ENCODE measurements at regions not wholly inside any gene's neighbourhood (a gene's known extent, or its start where the extent isn't known, plus 50 kb on each side); places are given as distances from the start of the nearest gene placed in this dataset.

DNA sequence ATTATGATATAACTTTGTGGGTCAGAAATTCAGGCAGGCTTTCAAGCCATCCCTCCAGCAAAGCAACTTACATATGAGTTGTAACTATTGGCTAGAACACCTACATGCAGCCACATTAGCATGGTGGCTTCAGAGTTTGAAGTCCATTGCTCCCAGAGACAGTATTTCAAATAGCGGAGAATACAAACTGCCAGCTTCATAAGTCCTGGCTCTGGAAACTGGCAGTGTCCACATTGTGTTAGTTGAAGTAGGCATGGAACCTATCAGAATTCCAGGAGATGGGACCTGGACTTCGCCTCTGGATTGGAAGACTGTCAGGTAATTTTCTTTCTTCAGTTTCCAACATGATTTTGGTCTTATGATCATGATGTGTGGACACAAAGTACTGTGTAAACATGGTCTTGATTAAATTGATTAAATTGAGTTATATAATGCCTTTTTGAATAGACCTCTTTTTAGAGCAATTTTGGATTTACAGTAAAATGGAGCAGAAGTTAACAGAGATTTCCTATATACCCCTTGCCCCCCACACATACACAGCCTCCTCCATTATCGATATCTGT lies 209.9 kb upstream of the NAV2 start:
- H3K4me3 ChIP-seq (ENCODE audit: low read depth, low read length): no peak overlapping the region
- no peak for DNase-seq (ENCODE audit: low read depth)

DNA sequence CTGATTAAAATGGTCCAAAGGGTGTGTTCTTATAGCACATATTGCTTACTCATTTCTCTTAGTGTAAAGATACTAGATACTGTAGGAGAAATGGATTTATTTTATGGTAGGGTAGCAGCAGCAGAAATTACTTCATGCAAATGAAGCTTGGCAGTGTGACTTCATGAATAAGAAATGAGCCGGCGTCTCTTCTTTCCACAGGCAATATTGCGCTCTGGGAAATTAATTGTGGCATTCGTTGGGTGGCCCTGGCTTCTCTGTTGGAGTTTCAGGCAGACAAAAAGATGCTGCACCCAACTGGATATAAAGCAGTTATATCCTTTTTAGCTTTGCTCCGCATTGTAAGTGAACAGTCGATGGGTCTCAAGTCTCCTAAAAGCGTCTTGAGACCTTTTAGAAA lies 211.0 kb upstream of the NAV2 start:
- H3K4me3 ChIP-seq (ENCODE audit: low read depth, low read length): no peak overlapping the region
- no peak for DNase-seq (ENCODE audit: low read depth)

DNA sequence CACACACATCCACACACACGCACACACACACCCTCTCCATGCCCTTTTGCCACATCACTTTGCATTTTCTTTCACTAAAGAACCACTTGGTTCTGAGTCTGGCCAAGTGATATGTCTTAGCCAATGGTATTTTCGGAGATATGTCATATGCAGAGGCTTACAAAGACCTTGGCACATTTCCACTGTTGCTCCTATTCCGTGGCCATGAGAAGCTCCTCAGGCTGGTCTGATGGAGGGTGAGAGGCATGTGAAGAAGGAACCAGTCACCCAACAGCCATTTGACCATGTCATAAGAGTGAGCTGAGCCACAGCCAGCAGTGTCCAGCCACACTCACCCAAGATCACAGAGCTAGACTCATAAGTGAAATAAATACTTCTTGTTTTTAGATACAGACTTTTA lies 212.6 kb upstream of the NAV2 start:
- DNase-seq (ENCODE audit: low read depth): no peak
- no peak overlapping the region for H3K4me3 ChIP-seq (ENCODE audit: low read depth, low read length)

DNA sequence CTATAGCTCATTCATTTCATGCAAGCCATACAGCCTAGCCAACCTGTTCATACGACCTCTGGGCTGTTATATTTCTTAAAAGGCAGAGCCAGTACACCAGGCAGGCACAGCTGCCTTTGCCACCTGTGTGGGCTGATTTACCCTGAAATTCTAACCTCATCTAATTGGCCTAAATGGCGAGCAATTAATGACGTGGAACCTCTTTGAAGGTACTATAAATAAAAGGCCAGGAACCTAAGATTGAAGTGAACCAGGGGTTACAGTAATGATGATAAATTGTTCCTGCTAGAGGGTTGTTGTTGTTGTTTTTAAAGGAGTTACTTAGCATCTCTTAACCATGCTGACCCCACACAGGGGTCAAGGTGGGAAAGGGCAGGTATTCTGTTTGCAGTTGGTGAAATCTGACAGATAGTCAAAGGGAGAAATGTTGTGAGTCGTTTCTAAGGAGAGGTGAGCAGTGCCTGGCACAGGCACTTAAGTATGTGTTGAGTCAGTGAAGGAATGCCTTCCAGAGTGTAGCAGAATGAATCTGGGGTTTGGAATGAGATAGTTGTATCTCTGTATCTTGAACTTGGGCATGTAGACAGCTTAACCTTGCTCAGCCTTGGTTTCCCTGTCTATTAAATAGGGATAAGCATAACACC lies 213.5 kb upstream of the NAV2 start:
- no peak overlapping the region for H3K4me3 ChIP-seq (ENCODE audit: low read depth, low read length)
- no peak for DNase-seq (ENCODE audit: low read depth)

DNA sequence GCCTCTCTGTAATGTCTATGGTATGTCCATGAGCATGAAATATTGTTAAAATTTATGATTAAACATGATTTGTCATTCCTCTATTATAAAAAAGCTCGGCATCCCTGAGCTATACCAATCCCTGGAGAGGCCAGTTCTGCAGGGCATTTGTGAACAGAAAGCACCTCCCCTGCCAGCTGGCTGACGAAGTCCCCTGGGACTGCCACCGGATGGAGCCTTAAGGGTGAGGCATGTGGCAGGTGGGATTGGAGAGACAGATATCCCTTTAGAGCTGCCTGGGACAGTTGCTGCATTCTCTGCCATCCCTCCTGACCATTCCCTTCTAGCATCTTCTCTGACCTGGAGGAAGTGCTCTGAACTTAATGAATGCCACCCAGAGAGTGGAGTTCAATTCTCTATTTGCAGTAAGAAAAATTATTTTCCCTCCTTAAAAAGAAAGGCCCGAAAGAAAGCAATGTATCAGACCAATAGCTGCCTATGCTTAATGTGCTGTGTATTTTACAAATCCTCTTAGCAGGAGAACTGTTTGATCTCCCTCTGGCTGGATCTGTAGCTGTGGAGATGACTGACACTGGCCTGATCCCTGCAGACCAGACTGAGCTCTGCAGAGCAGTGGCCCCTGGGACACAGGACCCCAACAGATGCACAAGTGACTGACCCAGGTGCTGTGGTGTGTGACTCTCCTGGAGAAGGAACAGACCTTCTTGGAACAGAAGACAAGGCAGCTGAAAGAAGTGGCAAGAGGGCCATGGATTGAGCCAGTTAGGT lies 219.0 kb upstream of the NAV2 start:
- DNase-seq (ENCODE audit: low read depth): no peak
- no peak overlapping the region for H3K4me3 ChIP-seq (ENCODE audit: low read depth, low read length)

DNA sequence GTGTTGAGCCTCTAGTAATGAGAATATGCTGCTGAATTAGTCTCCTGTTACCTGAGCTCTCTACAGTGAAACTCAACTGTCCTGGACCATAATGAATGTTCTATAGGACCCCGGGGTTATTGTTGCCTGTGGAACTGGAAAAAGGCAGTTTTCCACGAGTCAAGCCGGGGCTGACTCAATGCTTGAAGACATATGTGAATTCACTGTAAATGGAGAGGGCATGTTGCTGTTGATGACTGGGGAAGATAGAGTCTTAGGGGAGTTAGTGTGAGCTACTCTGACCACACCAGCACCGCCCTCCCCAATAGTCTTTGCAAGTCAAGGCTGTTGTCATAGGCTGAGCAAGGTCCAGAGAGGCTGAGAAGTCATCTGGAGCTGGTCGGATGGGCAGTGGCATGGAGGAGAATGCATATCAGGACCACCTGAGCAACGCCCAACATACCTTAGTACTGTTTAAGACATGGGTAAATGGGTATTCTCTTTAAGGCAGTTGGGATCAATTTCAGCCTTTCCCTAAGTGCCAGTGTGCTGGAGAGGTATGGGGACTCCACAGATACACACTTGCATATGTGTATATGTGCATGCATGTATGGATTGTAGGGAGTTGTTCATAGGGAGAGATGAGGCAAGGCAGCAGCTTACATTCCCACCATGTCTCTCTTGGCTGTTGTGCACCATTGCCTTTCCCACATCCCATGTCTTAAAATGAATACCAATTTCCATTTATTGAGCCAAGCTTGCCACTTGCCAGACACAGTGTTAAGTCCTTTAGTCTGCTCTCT lies 230.1 kb upstream of the NAV2 start:
- no peak overlapping the region for H3K4me3 ChIP-seq (ENCODE audit: low read depth, low read length)
- no peak for DNase-seq (ENCODE audit: low read depth)

DNA sequence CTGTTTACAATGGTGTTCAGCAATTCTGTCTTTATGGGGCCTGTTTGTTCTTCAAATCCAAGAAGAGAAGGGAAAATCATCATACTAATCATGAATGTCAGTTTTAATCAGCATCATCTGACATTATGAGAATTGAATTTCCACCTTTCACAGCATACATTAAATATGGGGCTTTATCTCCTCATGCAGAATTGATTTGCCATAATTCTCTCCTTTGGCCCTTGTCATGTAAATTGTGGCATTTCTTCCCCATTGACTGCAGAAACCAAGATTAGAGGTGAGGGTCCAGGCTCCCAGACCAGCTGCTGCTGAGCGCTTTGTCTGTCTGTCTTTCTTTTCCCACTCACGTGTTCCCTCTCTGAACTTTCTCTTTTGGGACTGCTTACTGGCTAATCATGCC lies 232.1 kb upstream of the NAV2 start:
- no peak for DNase-seq (ENCODE audit: low read depth)
- no peak overlapping the region for H3K4me3 ChIP-seq (ENCODE audit: low read depth, low read length)

DNA sequence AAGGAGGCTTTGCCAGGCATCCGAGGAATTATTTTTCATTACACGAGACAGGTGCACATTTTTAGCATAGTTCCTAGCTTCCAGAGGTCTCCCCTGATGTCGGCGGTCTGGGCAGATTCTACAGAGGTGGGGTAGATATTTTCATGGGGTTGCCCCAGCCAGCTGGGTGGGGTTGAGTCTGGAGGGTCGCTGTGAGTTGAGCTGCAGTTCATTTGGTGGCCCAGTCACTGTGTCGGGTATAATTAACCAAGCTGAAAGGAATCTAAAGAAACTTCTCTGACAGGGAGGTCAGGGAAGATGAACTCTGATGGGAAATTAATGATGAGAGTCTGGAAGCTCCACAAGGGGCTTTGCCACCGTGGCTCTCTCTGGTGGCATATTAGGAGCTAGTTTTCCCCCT lies 233.7 kb upstream of the NAV2 start:
- DNase-seq (ENCODE audit: low read depth): no peak
- H3K4me3 ChIP-seq (ENCODE audit: low read depth, low read length): no peak overlapping the region

DNA sequence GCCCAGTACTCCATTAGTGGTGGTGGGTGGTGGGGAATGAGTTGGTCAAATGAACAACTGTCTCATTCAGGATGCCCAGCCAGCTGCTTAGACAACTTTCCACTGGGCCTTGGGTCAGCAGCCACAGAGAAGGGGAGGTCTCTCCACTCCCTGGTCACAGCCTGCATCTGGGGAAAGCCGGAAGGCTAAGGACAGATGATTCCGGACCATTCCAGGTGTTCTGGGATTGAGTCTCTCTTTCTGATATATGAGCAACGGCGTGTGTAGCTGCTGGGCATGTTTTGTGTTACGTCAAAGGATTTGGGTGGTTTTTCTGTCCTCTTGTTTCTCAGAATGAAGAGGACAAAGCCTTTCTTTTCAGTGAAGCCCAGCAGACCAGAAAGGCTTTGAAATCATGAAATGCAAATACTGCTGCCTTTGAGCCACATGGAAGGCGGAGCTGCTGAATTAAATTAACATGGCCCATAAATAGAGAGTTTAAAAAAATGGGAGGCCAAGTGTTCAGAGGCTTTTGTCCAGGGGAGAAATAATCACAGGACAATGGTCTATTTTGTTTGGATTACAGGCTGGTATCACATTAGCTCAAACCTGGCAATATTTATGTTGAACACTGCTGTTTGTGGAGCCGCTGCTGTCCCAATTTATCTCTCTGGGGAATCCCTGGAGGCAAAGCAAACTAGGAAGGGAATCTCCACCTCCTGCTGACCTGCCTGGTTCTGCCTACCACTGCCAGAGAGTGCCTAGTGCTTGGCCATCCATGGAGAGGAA lies 234.4 kb upstream of the E2F8 start:
- no peak overlapping the region for H3K4me3 ChIP-seq (ENCODE audit: low read depth, low read length)
- no peak for DNase-seq (ENCODE audit: low read depth)

DNA sequence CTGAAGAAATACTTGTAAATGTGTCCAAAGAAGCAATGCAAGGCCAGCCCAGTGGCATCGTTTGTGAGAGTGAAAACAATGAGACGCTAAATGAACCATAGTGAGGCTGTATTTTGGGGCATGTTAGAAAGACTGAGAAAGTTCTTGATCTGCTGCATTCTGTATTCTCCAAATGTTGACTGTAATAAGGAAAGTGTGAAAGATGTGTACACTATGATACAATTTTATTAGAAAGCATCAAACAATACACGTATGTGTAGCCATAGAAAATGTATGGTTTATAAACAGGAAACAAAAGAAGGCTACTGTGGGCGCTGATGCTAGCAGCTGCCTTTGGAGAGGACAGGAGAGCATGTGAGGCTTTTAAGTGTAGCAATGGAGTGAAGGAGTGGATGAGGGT lies 233.5 kb upstream of the E2F8 start:
- no peak overlapping the region for H3K4me3 ChIP-seq (ENCODE audit: low read depth, low read length)
- DNase-seq (ENCODE audit: low read depth): no peak

DNA sequence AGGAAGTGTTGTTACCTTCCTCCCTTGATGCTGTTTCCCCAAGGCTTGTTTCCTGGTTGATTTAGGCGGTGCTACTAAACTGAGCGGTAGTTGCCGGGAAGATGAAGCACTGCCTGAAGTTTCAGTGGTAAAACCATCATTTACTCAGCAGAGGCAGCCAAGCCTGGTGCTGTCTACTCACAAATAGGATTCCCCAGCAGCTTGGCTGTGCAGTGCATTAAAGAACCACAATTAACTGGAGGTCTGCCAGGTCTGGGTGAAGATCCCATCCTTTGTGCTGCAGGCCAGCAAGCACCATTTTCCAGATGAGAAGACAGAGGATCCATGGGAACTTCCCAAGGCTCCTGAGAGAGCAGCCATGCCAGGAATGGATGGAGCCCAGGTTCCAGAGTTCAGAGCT lies 231.9 kb upstream of the E2F8 start:
- no peak overlapping the region for H3K4me3 ChIP-seq (ENCODE audit: low read depth, low read length)
- no peak for DNase-seq (ENCODE audit: low read depth)

DNA sequence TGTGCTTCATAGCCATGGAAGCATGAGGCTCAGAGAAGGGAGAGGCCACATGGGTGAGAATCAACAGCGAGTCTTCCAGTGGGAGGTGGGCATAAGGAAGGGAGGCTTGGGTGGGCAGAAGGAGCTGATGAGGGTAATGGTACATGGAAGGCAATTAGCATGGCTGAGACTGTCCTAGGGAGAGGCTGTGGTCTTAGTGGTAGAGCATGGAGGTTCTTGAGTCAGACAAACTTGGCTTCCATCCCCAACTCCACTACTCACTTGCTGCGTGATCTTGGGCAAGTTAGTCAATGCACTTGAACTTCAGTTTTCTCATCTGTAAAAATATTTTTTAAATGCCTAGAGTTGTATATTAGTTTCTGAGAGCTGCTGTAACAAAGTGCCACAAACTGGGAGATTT lies 227.2 kb upstream of the E2F8 start:
- no peak for DNase-seq (ENCODE audit: low read depth)
- H3K4me3 ChIP-seq (ENCODE audit: low read depth, low read length): no peak overlapping the region

DNA sequence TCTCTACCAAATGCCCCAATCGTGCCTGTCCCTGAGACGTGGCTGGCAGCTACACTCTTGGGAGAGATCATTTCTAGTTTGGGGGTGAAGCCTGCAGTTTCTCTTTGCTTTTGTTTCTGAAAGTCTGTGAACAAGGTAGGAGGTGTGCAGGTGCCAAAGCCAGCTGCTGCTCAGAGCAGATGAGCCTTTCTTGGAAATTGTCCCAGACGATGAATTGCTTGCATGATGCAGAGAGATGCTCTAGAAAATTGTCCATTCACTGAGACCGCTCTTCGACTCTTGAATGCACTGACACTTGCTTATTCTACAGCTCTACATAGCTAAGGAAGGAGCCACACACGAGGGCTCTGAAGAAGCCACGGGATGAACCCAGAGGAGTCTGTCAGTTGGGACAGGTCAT lies 225.6 kb upstream of the E2F8 start:
- DNase-seq (ENCODE audit: low read depth): no peak
- H3K4me3 ChIP-seq (ENCODE audit: low read depth, low read length): no peak overlapping the region

DNA sequence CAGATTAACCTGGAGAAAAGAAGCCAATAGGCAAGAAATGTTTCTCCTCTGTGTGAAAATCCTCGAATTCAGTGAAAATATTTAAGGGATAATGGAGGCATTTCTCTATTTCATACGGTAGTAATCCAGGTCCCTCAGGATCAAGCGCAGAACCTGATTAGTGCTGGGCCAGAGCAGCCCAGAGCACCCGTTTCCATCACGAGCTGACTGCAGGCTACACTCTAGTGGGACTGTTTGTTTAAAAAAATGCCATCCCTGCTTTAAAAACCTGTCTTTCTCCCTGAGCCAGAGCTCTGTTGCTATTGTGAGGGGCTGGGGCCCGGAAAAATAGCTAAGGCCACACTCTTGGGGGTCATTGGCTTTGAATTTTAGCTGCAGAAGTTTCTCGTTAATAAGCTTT lies 223.2 kb upstream of the E2F8 start:
- no peak for DNase-seq (ENCODE audit: low read depth)
- H3K4me3 ChIP-seq (ENCODE audit: low read depth, low read length): no peak overlapping the region

DNA sequence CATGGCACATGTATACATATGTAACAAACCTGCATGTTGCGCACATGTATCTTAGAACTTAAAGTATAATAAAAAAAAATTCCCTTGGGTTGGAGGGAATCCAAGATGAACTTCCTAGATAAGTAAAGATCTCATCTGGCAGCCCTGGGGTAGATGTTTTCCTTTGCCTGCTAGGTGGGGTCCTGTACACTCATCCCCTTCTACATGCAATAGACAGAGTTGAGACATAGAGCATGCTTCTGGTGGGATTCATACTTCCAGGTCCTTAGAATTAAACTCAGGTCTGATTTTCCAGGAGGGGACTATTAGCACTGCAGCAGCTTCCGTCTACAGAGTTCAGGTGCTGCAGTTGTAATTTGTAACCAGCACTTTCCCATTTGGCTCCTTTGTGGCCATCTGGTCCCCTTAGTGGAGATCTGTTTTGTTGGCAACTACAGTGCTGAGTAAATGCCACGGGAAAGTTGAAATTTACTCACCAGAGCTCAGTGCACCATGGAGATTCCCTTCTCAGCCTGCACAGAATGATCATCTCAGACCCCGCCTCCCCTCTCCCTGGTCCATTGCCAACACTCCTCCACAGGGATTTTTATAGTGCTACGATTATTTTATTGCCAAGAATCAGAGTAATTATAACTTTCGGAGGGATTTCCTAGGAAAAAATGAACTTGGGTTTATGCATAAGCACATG lies 220.1 kb upstream of the E2F8 start:
- DNase-seq (ENCODE audit: low read depth): peak; percentile 41
- no peak overlapping the region for H3K4me3 ChIP-seq (ENCODE audit: low read depth, low read length)

DNA sequence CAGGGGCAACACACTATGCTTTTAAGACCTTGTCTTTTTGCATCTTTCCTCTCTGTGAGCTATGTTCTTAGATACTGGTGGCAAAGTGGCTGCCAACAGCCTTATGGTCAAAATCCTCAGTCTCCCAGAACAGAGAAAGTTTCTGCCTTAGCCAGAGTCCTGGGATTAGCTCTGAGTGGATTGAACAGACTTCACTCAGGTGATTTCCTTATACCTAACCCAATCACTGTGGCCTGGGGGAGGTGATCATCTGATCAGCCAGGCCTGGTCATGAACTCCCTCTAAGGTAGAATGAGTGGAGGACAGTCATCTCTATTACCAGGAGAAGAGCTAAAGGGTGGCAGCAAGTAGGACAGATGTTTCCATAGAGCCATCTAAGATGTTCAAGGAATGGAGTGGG lies 218.5 kb upstream of the E2F8 start:
- DNase-seq (ENCODE audit: low read depth): no peak
- no peak overlapping the region for H3K4me3 ChIP-seq (ENCODE audit: low read depth, low read length)

DNA sequence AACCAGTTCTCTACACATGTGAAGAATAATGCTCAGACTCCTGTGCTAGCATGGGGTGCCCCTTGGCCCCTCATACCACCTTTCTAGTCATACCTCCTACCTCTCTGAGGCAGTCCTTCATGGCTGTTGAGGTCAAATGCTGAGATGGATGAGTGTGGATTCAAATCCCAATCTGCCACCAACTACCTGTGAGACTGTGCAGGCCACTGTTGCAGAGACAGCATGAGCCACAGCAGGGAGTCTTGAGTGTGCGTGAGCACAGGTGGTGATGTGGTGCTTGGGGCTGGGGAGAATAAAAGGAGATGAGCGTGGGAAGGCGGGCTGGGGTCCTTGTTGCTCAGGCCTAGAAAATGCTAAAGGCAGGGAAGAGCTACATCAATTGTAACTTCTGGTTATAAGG lies 218.0 kb upstream of the E2F8 start:
- DNase-seq (ENCODE audit: low read depth): no peak

DNA sequence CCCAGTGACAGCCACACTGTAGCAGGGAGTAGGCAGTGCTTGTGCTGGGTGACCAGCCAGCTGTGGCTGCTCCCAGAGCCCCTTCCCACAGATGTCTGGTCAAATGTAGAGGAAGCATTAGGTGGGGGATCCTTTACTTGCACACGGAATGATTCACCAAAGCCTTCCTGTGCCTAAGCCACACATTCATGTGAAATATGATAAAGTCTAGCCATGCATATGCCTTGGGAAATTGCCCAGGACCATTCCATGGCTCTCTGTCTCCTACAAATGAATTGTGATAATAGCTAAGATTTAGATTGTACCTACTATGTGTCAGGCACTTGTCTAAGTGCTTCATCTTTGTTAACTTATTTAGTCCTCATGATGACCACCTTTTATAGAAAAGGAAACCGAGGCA lies 217.5 kb upstream of the E2F8 start:
- no peak for DNase-seq (ENCODE audit: low read depth)

More for the DNA sequence above, 218.0 kb upstream of the E2F8 start:
- no peak overlapping the region for H3K4me3 ChIP-seq (ENCODE audit: low read depth, low read length)

DNA sequence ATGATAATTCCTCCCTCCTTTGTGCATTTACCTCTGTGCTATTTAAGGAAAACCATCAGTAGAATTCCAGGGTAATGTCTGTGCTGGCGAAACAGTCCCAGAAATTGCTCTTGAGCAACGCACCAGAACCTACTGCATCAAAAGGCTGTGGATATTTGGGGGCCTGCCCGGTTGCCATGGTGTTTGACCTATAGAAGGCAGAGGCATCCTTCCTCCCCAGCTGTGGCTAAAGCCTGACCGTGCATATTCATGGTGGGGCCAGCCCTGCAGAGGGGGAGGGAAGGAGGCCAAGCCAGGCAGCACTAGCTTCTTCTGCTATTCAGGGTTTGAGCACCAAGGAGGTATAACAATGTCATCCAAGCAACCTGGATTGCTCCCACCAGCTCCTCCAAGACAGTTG lies 215.0 kb upstream of the E2F8 start:
- no peak overlapping the region for H3K4me3 ChIP-seq (ENCODE audit: low read depth, low read length)
- peak; percentile 59 for DNase-seq (ENCODE audit: low read depth)

More for the DNA sequence above, 217.5 kb upstream of the E2F8 start:
- H3K4me3 ChIP-seq (ENCODE audit: low read depth, low read length): no peak overlapping the region

Measured in skeletal muscle cell (primary cell).